ENCODE measurements at regions not wholly inside any gene's neighbourhood (a gene's known extent, or its start where the extent isn't known, plus 50 kb on each side); places are given as distances from the start of the nearest gene placed in this dataset.

- Histone ChIP-seq H3K4me3 (ENCODE audit: low read length in 3 of 3) (no peak overlapping the region), H3K9ac (ENCODE audit: low read depth in 1 of 3, low read length in 3 of 3) (no peak overlapping the region), H3K36me3 (ENCODE audit: control insufficient read depth in 3 of 3, insufficient read depth in 3 of 3, low read length in 3 of 3) (no peaks in the 10 kb centered on the region), H3K4me1 (ENCODE audit: control insufficient read depth in 3 of 3, insufficient read depth in 3 of 3, low read length in 3 of 3) (no peaks in the 10 kb centered on the region), H3K9me3 (ENCODE audit: control insufficient read depth in 3 of 3, low read length in 3 of 3) (peaks cover 0 to 10% (median 0%) of the 10 kb centered on the region in 3 donors), H3K27ac (ENCODE audit: low read depth, low read length) (no peak overlapping the region), H3K27me3 (ENCODE audit: control insufficient read depth in 3 of 3, insufficient read depth in 3 of 3, low read length in 3 of 3) (no peaks in the 10 kb centered on the region)
Measured at GRCh38 chr16:73448970-73449369, 401.0 kb upstream of the ZFHX3 start.

GRCh38 chr16:73447846-73448245, 399.9 kb upstream of the ZFHX3 start:
- no peak overlapping the region for H3K9ac ChIP-seq (ENCODE audit: low read depth in 1 of 3, low read length in 3 of 3)
- no peak overlapping the region for H3K4me3 ChIP-seq (ENCODE audit: low read length in 3 of 3)
- H3K9me3 ChIP-seq (ENCODE audit: control insufficient read depth in 3 of 3, low read length in 3 of 3): peaks cover 0 to 10% (median 0%) of the 10 kb centered on the region in 3 donors
- no peaks in the 10 kb centered on the region for H3K4me1 ChIP-seq (ENCODE audit: control insufficient read depth in 3 of 3, insufficient read depth in 3 of 3, low read length in 3 of 3)
- no peaks in the 10 kb centered on the region for H3K36me3 ChIP-seq (ENCODE audit: control insufficient read depth in 3 of 3, insufficient read depth in 3 of 3, low read length in 3 of 3)
- H3K27ac ChIP-seq (ENCODE audit: low read depth, low read length): no peak overlapping the region
- H3K27me3 ChIP-seq (ENCODE audit: control insufficient read depth in 3 of 3, insufficient read depth in 3 of 3, low read length in 3 of 3): no peaks in the 10 kb centered on the region

GRCh38 chr16:73434621-73435020, 386.7 kb upstream of the ZFHX3 start:
- Histone ChIP-seq H3K27me3 (ENCODE audit: control insufficient read depth in 3 of 3, insufficient read depth in 3 of 3, low read length in 3 of 3) (no peaks in the 10 kb centered on the region), H3K4me1 (ENCODE audit: control insufficient read depth in 3 of 3, insufficient read depth in 3 of 3, low read length in 3 of 3) (no peaks in the 10 kb centered on the region), H3K9ac (ENCODE audit: low read depth in 1 of 3, low read length in 3 of 3) (no peak overlapping the region), H3K36me3 (ENCODE audit: control insufficient read depth in 3 of 3, insufficient read depth in 3 of 3, low read length in 3 of 3) (no peaks in the 10 kb centered on the region), H3K27ac (ENCODE audit: low read depth, low read length) (no peak overlapping the region), H3K9me3 (ENCODE audit: control insufficient read depth in 3 of 3, low read length in 3 of 3) (no peaks in the 10 kb centered on the region), H3K4me3 (ENCODE audit: low read length in 3 of 3) (no peak overlapping the region)

GRCh38 chr16:73433731-73434307, 385.9 kb upstream of the ZFHX3 start:
- Histone ChIP-seq H3K27me3 (ENCODE audit: control insufficient read depth in 3 of 3, insufficient read depth in 3 of 3, low read length in 3 of 3) (no peaks in the 10 kb centered on the region), H3K9ac (ENCODE audit: low read depth in 1 of 3, low read length in 3 of 3) (no peak overlapping the region), H3K4me1 (ENCODE audit: control insufficient read depth in 3 of 3, insufficient read depth in 3 of 3, low read length in 3 of 3) (no peaks in the 10 kb centered on the region), H3K36me3 (ENCODE audit: control insufficient read depth in 3 of 3, insufficient read depth in 3 of 3, low read length in 3 of 3) (no peaks in the 10 kb centered on the region), H3K4me3 (ENCODE audit: low read length in 3 of 3) (no peak overlapping the region), H3K27ac (ENCODE audit: low read depth, low read length) (no peak overlapping the region), H3K9me3 (ENCODE audit: control insufficient read depth in 3 of 3, low read length in 3 of 3) (no peaks in the 10 kb centered on the region)

- Histone ChIP-seq H3K27ac (ENCODE audit: low read depth, low read length) (no peak overlapping the region), H3K27me3 (ENCODE audit: control insufficient read depth in 3 of 3, insufficient read depth in 3 of 3, low read length in 3 of 3) (no peaks in the 10 kb centered on the region), H3K4me3 (ENCODE audit: low read length in 3 of 3) (no peak overlapping the region), H3K9ac (ENCODE audit: low read depth in 1 of 3, low read length in 3 of 3) (no peak overlapping the region), H3K4me1 (ENCODE audit: control insufficient read depth in 3 of 3, insufficient read depth in 3 of 3, low read length in 3 of 3) (no peaks in the 10 kb centered on the region), H3K36me3 (ENCODE audit: control insufficient read depth in 3 of 3, insufficient read depth in 3 of 3, low read length in 3 of 3) (no peaks in the 10 kb centered on the region), H3K9me3 (ENCODE audit: control insufficient read depth in 3 of 3, low read length in 3 of 3) (no peaks in the 10 kb centered on the region)
Measured at GRCh38 chr16:73432850-73433730, 385.2 kb upstream of the ZFHX3 start.

- Histone ChIP-seq H3K27ac (ENCODE audit: low read depth, low read length) (no peak overlapping the region), H3K36me3 (ENCODE audit: control insufficient read depth in 3 of 3, insufficient read depth in 3 of 3, low read length in 3 of 3) (no peaks in the 10 kb centered on the region), H3K9me3 (ENCODE audit: control insufficient read depth in 3 of 3, low read length in 3 of 3) (no peaks in the 10 kb centered on the region), H3K4me1 (ENCODE audit: control insufficient read depth in 3 of 3, insufficient read depth in 3 of 3, low read length in 3 of 3) (no peaks in the 10 kb centered on the region), H3K9ac (ENCODE audit: low read depth in 1 of 3, low read length in 3 of 3) (no peak overlapping the region), H3K4me3 (ENCODE audit: low read length in 3 of 3) (no peak overlapping the region), H3K27me3 (ENCODE audit: control insufficient read depth in 3 of 3, insufficient read depth in 3 of 3, low read length in 3 of 3) (no peaks in the 10 kb centered on the region)
Measured at GRCh38 chr16:73430138-73430537, 382.2 kb upstream of the ZFHX3 start.

GRCh38 chr16:73428121-73428520, 380.2 kb upstream of the ZFHX3 start:
- Histone ChIP-seq H3K4me3 (ENCODE audit: low read length in 3 of 3) (no peak overlapping the region), H3K36me3 (ENCODE audit: control insufficient read depth in 3 of 3, insufficient read depth in 3 of 3, low read length in 3 of 3) (no peaks in the 10 kb centered on the region), H3K9me3 (ENCODE audit: control insufficient read depth in 3 of 3, low read length in 3 of 3) (no peaks in the 10 kb centered on the region), H3K27ac (ENCODE audit: low read depth, low read length) (no peak overlapping the region), H3K4me1 (ENCODE audit: control insufficient read depth in 3 of 3, insufficient read depth in 3 of 3, low read length in 3 of 3) (no peaks in the 10 kb centered on the region), H3K9ac (ENCODE audit: low read depth in 1 of 3, low read length in 3 of 3) (no peak overlapping the region), H3K27me3 (ENCODE audit: control insufficient read depth in 3 of 3, insufficient read depth in 3 of 3, low read length in 3 of 3) (no peaks in the 10 kb centered on the region)

GRCh38 chr16:73427164-73427563, 379.2 kb upstream of the ZFHX3 start:
- no peak overlapping the region for H3K4me3 ChIP-seq (ENCODE audit: low read length in 3 of 3)
- H3K4me1 ChIP-seq (ENCODE audit: control insufficient read depth in 3 of 3, insufficient read depth in 3 of 3, low read length in 3 of 3): no peaks in the 10 kb centered on the region
- H3K9me3 ChIP-seq (ENCODE audit: control insufficient read depth in 3 of 3, low read length in 3 of 3): no peaks in the 10 kb centered on the region
- H3K36me3 ChIP-seq (ENCODE audit: control insufficient read depth in 3 of 3, insufficient read depth in 3 of 3, low read length in 3 of 3): no peaks in the 10 kb centered on the region
- H3K27ac ChIP-seq (ENCODE audit: low read depth, low read length): no peak overlapping the region
- no peaks in the 10 kb centered on the region for H3K27me3 ChIP-seq (ENCODE audit: control insufficient read depth in 3 of 3, insufficient read depth in 3 of 3, low read length in 3 of 3)
- H3K9ac ChIP-seq (ENCODE audit: low read depth in 1 of 3, low read length in 3 of 3): no peak overlapping the region

GRCh38 chr16:73426433-73427160, 378.7 kb upstream of the ZFHX3 start:
- H3K9ac ChIP-seq (ENCODE audit: low read depth in 1 of 3, low read length in 3 of 3): no peak overlapping the region

GRCh38 chr16:73420676-73421075, 372.7 kb upstream of the ZFHX3 start:
- Histone ChIP-seq H3K27ac (ENCODE audit: low read depth, low read length) (no peak overlapping the region), H3K9ac (ENCODE audit: low read depth in 1 of 3, low read length in 3 of 3) (no peak overlapping the region), H3K4me3 (ENCODE audit: low read length in 3 of 3) (no peak overlapping the region)

More at GRCh38 chr16:73426433-73427160, 378.7 kb upstream of the ZFHX3 start:
- no peaks in the 10 kb centered on the region for H3K36me3 ChIP-seq (ENCODE audit: control insufficient read depth in 3 of 3, insufficient read depth in 3 of 3, low read length in 3 of 3)
- H3K4me3 ChIP-seq (ENCODE audit: low read length in 3 of 3): no peak overlapping the region
- no peaks in the 10 kb centered on the region for H3K27me3 ChIP-seq (ENCODE audit: control insufficient read depth in 3 of 3, insufficient read depth in 3 of 3, low read length in 3 of 3)
- no peaks in the 10 kb centered on the region for H3K9me3 ChIP-seq (ENCODE audit: control insufficient read depth in 3 of 3, low read length in 3 of 3)
- H3K4me1 ChIP-seq (ENCODE audit: control insufficient read depth in 3 of 3, insufficient read depth in 3 of 3, low read length in 3 of 3): no peaks in the 10 kb centered on the region
- H3K27ac ChIP-seq (ENCODE audit: low read depth, low read length): no peak overlapping the region

More at GRCh38 chr16:73420676-73421075, 372.7 kb upstream of the ZFHX3 start:
- Histone ChIP-seq H3K27me3 (ENCODE audit: control insufficient read depth in 3 of 3, insufficient read depth in 3 of 3, low read length in 3 of 3) (peaks cover 0 to 10% (median 3%) of the 10 kb centered on the region in 3 donors), H3K4me1 (ENCODE audit: control insufficient read depth in 3 of 3, insufficient read depth in 3 of 3, low read length in 3 of 3) (no peaks in the 10 kb centered on the region), H3K36me3 (ENCODE audit: control insufficient read depth in 3 of 3, insufficient read depth in 3 of 3, low read length in 3 of 3) (no peaks in the 10 kb centered on the region), H3K9me3 (ENCODE audit: control insufficient read depth in 3 of 3, low read length in 3 of 3) (no peaks in the 10 kb centered on the region)

All from skeletal muscle tissue (tissue), 3 donors.